Fibroblast of gingiva (primary cell): ENCODE measurements at regions not wholly inside any gene's neighbourhood (a gene's known extent, or its start where the extent isn't known, plus 50 kb on each side); places are given as distances from the start of the nearest gene placed in this dataset.

Experiments
- DNase-seq: peaks from one replicate; pipeline ENCODE4 v3.0.0-alpha.2; 2011; ENCODE audit warnings: low read depth

DNA sequence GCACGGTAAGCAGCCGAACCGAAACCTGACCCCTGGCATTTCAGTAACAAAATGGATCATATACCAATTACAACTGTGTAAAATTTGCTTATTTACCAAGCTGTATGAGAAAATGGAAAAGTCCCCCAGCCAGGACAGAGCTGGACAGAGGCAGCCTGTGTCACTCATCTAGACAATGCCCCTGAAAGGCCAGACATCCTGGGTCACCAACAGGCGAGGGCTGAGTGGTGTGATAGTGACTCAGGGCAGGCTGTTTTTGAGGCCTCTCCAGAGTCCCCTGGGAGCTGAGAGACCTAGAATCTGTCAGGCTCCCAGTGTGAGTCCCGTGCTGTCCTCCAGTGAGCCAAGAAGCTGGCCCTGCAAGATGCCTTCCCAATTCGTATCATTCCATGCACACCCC is 680.4 kb downstream of the TBC1D22A start:
- no peak for DNase-seq

DNA sequence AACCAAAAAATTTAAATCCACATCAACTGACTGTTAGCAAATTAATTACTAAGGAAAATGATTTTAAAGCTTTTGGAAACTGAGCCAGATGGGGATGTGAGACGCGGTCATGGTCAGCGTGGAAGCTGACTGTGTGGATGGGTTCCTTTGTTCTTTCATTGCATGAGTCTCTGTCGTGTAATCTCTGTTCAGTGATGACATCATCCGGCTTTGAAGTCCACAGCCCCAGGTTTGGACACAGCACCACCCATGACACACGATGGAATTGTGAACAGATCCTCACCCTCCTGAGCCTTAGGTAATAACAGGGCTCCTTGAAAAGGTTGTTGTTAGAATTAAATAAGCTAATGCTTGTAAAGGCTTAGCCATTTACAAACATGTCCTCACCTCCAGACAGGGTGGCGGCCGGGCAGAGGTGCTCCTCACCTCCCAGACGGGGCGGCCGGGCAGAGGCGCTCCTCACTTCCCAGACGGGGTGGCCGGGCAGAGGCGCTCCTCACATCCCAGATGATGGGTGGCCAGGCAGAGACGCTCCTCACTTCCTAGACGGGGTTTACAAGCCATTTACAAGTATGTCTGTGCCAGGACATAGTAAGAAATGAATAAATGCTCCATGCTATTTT is 677.3 kb downstream of the TBC1D22A start:
- DNase-seq, result no peak

DNA sequence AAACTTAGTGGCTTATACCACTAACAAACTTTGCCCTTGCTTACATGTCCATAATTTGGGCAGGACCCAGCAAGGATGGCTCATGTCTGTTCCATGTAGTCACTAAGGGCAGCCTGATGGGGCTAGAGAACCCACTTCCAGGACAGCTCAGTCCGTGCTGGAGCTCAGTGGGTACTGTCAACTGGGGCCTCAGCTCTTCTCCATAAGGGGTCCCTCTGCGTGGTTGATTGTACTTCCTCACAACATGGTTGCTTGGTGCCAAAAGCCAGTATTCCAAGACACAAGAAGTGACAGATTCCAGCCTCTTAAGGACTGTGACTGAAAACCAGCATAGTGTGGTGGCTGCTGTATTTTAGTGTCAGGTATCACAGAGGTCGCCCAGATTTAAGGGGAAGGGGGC is 675.2 kb downstream of the TBC1D22A start:
- no peak for DNase-seq

DNA sequence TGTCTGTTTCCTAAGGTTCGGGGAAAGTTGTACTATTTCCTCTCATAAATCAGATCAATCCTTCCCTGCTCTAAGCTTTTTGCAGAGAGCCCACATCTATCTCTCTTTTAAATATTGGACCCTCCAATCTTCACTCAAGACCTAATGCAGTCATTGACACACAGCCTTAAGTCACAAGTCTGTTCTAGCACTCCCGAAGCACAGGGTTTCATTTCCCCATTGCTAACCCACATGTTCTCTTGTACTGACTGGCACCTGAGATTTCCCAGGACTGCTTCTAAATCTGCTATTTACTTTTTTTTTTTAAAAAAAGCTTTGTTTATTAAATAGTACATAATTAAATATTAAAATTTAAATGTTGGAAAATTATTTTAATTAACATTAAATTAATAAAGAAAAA is 674.7 kb downstream of the TBC1D22A start:
- no peak for DNase-seq

DNA sequence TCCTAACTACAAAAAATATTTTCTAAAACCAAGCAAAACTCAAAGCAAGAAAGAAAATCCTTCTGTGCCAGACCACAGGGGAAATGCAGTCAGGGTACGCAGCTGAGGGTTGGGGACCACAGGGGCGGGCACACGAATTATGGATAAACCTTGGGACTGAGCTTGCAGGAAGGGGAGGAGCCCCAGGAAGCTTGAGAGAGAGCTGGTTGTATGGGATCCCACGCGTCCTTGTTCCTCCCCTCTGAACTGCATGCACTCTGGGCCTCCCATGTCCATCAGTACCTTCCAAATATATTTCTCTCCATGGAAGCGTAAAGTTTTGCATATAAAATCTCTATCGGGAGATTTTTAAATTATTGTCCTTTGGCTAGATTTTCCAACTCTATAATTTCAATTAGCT is 673.4 kb downstream of the TBC1D22A start:
- no peak for DNase-seq

DNA sequence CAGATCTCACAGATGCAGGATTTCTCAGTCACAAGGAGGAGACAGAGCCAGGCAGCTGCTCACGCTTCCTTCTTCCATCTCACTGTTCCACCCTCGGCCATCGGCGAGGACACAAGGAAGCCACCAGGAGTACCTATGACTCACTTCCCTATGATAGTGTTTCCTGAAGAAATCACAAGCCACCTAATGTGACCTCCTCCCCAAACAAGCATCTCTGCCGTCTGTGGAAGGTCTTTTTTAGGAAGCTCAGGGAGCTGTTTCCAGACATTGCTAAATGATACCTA is 672.7 kb downstream of the TBC1D22A start:
- no peak for DNase-seq

DNA sequence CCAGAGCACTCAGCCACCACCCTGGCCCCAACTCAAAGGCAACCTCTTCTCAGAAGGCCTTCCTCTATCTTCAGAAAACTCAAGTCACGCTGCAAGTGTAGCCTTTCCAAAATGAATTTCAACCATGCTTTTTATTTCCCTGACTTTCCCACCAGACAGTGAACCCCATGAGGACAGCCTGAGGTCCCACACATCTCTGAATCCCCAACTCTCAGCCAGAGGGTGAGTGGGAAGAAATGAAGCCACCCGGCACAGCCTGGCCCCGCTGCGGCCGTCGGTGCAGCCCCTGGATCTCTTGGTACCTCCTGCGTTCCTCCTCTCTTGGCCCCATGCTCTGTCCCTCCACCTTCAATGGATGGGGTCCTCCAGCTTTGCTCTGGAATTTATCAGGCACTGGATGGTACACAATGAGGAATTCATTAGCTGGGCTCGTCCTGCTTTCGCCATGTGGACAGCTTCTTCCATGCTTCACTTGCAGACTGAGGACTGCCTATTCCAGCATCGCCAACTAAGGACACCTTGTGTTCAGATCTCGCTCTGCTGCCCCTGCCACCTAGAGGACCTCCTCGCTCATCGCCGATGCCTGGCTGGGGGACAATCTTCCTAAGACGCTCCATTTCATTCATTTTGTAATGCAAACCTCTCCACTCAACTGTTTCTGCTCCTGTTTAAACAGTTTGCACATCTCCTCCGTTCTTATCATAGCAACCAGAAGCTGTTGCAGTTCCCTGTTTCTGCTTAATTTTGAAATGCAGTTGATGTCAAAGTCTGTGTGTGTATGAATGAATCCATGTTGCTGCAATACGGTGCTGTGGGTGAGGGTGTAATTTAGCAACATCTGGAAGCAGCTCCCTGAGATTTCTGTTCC is 672.1 kb downstream of the TBC1D22A start:
- DNase-seq, result no peak

DNA sequence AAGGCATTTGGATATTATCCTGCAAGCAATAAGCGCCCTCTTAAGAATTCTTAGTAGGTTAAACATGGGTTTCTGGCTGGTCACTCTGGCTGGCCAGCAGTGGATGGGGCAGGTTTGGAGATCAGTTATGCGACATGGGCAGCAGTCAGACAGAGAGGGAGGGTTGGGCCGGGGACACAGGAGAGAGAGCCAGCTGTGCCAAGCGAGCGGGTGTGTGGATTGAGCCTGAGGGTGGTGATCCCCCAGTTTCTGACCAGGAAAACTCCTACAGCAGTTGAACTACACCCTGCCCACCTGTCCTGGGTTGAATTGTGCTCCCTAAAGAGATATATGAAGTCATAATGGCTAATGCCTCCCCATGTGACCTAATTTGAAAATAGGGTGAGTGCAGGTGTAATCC is 671.2 kb downstream of the TBC1D22A start:
- no peak for DNase-seq

DNA sequence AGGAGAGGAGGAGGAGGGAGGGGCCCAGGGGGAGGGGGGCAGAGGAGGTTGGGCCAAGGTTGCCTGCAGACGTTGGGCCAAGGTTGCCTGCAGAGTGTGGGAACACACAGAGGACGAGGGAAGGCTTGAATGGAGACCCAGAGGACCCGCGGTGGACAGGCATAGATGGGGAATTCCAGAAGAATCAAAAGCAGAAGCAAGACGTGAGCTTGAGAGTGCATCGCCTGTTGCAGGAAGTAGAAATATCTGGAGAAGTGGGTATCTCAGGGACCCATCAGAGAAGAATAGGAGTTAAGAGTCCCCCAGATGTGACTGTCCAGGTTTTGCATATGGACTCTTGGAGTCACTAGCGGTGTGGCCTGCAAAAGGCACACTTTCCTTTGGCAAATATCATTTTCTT is 670.2 kb downstream of the TBC1D22A start:
- DNase-seq, result no peak

DNA sequence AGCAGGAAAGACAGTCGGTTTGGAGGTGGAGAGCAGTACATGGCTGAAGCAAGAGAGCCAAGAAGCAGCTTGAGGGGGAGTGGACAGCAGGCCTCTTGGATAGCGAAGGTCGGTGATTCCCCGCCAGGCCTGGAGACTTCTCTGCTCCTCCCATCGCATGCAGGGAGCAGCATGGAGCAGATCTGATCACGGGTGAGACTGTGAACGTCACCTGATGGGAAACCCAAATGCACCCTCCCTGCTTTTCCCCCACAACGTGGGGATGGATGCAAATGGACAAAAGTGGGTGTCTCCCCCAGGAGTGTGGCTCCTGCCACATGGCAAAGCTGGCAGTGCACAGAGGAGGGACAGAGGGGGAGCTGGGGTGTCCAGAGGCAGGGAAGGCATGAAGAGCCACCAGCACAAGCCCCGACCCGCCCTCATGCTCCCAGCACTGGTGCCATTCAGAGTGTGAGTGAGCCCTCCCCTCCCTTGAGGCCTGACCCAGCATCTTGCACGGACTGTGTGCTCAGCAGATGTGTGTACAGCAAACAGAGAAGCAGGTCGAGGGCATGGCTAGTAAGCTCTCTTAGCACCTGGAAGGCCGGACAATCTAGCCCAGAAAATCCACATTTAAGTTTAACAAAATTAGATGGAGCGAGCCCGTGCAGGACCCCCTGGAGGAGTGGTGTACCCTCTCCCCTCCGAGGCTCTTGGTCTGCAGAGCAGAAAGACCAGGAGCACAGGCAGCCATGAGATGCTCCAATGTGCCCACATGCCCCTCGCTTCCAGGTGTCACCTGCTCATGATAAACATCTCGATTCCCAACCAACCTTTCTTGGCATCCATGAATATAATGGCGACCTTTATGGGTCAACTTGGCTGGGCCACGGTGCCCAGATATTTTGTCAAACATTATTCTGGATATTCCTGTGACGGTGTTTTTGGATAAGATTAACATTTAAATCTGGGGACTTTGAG is 661.7 kb downstream of the TBC1D22A start:
- DNase-seq, result no peak

DNA sequence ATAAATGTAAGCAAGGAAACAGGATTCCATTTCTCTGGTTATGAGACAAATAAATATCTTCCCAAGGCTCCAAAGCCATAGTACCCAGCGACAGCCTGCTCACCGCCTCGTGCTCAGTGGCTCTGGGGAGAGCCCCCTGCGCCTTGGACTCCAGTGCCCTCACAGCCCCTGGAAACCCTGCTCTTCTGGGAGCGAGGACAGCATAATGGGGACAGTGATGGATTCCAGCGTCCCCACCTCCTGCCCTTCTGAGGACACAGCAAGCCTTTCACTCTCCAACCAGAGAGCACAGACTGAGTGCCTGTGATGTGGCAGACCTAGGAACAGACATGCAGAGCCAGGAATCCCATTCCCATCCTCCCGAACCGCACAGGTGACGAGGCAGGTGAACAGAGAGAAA is 660.8 kb downstream of the TBC1D22A start:
- DNase-seq, result no peak

DNA sequence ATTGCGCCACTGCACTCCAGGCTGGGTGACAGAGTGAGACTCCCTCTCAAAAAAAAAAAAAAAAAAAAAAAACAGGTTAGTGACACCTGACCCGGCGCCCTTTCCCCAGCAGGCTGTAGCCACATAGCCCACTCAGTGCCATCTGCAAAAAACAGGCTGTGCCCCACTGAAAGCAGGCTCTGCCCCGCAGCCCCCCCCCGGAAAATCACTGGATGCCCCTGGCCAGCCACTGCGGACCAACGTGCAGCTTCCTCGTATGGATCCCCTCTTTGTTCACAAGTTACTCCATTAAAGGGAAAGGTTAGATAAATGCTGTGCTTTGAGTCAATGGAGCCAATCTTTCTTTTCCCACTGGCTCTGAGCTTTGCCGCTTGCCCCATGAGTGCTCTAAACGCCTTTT is 660.3 kb downstream of the TBC1D22A start:
- no peak for DNase-seq

DNA sequence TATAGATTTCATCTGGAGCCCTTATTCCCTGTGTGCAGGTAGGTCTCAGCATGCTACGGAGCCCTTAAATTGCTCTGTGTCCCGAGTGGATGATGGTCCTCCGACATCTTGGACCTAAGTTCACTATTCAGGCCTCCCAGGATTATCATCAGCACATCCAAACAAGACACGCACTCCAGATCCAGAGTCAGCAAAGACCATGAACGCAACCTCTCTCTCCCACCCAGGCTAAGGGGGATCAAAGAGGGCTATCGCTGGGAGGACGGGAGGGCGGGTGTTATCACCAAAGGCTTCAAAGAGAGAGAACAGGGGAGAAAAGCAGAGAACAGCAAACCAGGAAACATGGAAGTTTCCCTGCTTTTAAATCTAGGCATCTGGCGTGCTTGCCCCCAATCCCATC is 659.4 kb downstream of the TBC1D22A start:
- no peak for DNase-seq

DNA sequence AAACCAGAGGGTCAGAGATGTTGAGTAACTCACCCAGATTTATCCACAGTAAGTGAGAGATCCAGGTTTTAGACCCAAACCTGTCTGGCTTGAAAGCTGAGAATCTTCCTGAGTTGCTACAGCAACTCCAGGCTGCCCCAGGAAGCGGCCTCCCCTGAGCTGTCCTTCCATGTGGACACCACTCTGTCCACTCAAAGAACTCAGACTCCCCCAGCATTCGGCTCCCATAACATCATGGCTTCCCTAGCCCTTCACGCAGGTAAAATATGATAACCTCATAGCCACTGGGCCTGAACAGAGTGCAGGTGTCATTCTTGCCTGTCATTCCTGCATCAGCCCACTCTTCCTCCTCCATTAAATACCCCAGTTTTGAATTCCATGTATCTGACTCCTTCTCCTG is 657.8 kb downstream of the TBC1D22A start:
- no peak for DNase-seq

DNA sequence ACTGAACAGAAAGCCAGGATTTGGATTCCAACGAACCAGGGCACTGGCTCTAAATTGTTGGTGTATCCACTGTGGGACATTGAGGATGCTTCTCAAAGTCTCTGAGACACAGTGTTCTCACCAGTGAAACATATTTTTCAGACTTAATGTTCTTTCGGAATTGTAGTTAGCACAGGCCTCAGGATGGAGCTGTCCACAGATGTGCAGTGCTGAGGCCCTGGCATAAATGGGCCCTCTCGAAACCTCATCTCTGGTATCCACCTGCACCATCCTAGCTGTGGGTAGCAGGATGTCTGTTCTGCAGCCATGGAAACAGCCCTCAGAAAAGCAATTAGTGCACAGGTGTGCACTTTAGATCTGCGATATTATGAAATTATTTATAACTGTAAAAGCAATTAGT is 656.8 kb downstream of the TBC1D22A start:
- DNase-seq, result no peak

DNA sequence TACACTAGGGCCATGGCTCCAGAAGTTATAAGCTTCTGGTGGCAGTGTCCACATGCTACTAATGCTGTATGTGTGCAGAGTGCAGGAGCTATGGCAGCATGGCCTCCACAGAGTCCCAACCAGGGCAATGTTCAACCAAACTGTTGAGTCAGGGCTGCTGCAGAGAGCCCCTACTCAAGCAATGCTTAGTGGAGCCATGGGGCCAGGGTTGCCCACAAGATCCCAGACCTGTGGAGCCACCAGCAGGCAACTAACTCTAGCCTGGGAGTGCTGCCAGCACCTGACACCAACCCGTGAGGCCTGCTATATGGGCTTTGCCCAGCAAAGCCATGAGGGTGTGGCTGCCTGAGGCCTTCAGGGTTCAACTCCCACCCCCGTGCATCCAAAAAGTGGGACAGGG is 655.2 kb downstream of the TBC1D22A start:
- no peak for DNase-seq

DNA sequence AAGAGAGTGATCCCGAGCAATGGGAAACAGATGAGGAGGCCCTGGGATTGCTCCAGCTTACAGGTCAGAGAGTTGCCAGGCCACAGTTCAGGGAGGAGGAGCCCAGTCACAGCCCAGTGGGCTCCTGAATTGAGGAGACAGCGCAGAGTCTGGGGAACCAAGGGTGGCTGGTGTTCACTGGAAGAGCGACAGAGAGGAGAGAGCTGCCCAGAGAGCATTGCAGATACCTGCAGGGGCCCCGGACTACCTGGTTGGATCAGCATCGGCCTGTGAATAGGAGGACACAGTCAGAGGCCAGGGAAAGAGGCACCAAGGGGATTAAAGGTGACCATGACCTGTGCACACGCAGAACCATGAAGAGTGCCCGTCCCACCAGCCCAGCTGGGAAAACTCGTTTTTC is 648.6 kb downstream of the TBC1D22A start:
- DNase-seq, result no peak

DNA sequence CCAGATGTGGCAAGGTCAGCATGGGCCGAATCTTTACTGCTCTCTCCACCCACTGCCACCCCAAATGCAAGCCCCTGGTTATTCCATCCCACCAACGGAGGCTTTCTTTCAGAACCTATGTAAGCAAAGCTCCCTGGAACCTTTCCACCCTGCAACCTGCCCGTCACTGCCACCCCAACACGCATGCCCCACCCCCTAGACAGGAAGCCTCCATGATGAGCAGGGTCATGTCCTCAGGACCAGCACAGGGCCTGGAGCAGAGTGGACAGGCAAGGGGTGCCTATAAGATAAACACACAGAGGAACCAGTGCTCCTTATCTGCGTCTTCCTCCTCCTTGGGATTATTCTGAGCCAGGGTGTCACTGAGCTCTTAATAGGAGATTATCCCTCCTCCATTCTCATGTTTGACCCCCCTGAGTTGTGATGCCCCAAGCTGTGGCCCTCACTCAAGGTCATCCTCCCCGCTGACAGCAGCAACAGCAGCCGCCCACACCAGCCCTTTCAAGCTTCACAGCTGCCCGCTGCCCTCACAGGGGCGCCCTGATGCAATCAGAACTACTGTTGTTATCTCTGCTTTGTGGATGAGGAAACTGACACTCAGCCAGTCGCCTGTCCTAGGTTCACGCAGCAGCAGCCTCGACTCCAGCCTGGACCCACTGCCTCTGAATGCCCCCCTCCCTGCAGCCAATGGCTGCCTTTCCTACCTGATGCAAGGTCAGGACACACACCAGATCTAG is 647.3 kb downstream of the TBC1D22A start:
- DNase-seq, result no peak

DNA sequence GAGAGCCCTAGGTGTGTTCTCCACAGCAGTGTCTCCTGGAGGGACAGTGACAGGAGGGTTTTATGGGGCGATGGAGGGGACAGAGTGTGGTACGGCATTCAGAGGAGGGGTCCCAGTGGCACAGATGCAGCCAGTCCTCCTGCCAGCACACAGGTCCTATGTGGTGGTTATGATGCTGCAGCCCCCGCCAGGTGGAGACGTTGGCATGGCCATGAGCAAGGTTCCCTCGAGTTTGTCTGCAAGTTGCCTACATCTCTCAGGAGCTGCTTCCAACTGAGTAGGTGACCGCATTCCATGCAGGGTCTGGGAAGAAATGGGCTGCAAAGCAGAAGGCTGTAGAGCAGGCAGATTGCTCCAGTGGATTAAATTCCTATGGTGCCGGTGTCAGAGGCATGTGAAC is 646.0 kb downstream of the TBC1D22A start:
- no peak for DNase-seq

DNA sequence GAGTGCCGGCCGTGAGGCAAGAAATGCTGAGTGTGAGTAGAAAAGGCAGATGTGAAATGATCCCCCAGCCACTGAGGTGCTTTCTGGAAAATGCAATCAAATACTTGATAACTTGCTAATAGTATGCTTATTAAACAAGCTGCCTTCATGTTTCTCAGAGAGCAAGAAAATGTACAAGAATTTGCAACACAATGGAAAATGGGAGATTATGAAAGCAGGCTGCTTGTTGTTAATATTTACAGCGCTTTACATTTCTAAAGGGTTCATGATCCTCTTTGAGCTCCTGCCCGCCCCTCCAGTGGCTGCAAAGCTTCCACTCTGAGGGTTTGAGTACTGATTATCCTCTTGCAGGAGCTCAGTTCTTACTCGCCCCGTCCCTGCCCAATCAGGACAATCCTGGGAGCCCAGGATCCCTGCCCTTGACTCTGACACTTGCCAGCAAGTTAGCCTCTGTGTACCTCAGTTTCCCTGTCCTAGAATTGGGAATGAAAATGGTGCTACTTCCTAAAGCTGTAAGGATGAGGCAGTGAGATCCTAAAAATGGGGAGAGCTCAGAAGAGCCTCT is 645.1 kb downstream of the TBC1D22A start:
- DNase-seq, result no peak

DNA sequence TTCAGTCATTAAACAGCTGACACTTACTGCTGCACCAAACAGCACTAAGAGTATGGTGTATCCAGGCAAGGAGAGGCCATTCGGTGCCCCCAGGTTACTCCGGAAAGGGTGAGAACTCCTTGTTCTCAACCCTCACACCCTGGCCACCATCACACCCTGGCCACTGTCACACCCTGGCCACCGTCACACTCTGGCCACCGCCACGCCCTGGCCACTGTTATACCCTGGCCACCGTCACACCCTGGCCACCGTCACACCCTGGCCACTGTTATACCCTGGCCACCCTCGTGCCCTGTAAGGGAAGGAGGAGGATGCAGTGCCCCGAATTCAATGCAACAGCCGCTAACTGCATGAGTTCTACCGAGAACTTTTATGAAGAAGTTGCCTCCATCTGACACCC is 644.4 kb downstream of the TBC1D22A start:
- DNase-seq, result no peak
